Stimulated activated CD8-positive, alpha-beta memory T cell treated with anti-CD3 and anti-CD28 coated beads, Interleukin-15, amount 100 ng/mL, for 4 hours (primary cell): ENCODE measurements at regions not wholly inside any gene's neighbourhood (a gene's known extent, or its start where the extent isn't known, plus 50 kb on each side); places are given as distances from the start of the nearest gene placed in this dataset.

Experiments used
- DNase-seq, 2 donors: peaks; one replicate each; pipeline ENCODE4 v3.0.0-alpha.2; 2020; ENCODE audit warnings: low read depth in 2 of 2

- DNase-seq: no peak
These were observed 66.8 kb upstream of the RPS6KA2 start for GRCh38 chr6:166693880-166694279.

GRCh38 chr6:166692723-166693302 is 65.8 kb upstream of the RPS6KA2 start:
- DNase-seq: no peak

- DNase-seq: no peak
These were observed 64.7 kb upstream of the RPS6KA2 start for GRCh38 chr6:166691746-166692145.

- no peak for DNase-seq
These were observed 64.1 kb upstream of the RPS6KA2 start for GRCh38 chr6:166691199-166691598.

- DNase-seq: no peak
These were observed 62.6 kb upstream of the RPS6KA2 start for GRCh38 chr6:166689687-166690086.

- DNase-seq: no peak
These were observed 61.9 kb upstream of the RPS6KA2 start for GRCh38 chr6:166688901-166689300.

GRCh38 chr6:166687879-166688205 is 60.8 kb upstream of the RPS6KA2 start:
- DNase-seq: no peak

- DNase-seq: no peak
These were observed 60.2 kb upstream of the RPS6KA2 start for GRCh38 chr6:166687070-166687878.

GRCh38 chr6:166686317-166686716 is 59.3 kb upstream of the RPS6KA2 start:
- DNase-seq: no peak

GRCh38 chr6:166684866-166685265 is 57.8 kb upstream of the RPS6KA2 start:
- no peak for DNase-seq

GRCh38 chr6:166684170-166684569 is 57.1 kb upstream of the RPS6KA2 start:
- DNase-seq: no peak

- no peak for DNase-seq
These were observed 56.4 kb upstream of the RPS6KA2 start for GRCh38 chr6:166683477-166683876.

GRCh38 chr6:166679566-166679965 is 52.5 kb upstream of the RPS6KA2 start:
- no peak for DNase-seq

- DNase-seq: no peak
These were observed 51.4 kb upstream of the RPS6KA2 start for GRCh38 chr6:166678426-166678825.

GRCh38 chr6:166677941-166678340 is 50.9 kb upstream of the RPS6KA2 start:
- DNase-seq: no peak
